Ovary (tissue), 7 donors: ENCODE measurements at regions not wholly inside any gene's neighbourhood (a gene's known extent, or its start where the extent isn't known, plus 50 kb on each side); places are given as distances from the start of the nearest gene placed in this dataset.

Experiments
- DNase-seq, 5 donors: peaks; one replicate each; pipeline ENCODE4 v3.0.0-alpha.2; 2019 to 2020
- H3K27ac ChIP-seq, 2 donors: fragments of 200-600 bp; one replicate each; pipeline versions ENCODE4 v1.5.1 to v1.8.0; 2019 to 2022
- H3K27me3 ChIP-seq: fragments of 200-600 bp; one replicate; pipeline ENCODE4 v1.8.0; 2022
- H3K36me3 ChIP-seq: fragments of 200-600 bp; sonication (generic); one replicate; pipeline ENCODE4 v1.5.1; 2019
- H3K4me1 ChIP-seq: one replicate; pipeline ENCODE4 v1.8.1; 2013; ENCODE audit warnings: mild to moderate bottlenecking, moderate library complexity; ENCODE audit not compliant: insufficient read depth
- H3K4me3 ChIP-seq: fragments of 200-600 bp; sonication (generic); one replicate; pipeline ENCODE4 v1.5.1; 2017
- H3K9me3 ChIP-seq, 2 donors: fragments of 200-600 bp in 1 of 2; sonication (generic) in 1 of 2; one replicate each; pipeline versions ENCODE4 v1.5.1 to v1.8.1; 2013 to 2019; ENCODE audit warnings: mild to moderate bottlenecking in 1 of 2, moderate library complexity in 1 of 2
- EP300 ChIP-seq: sonication (generic); formaldehyde crosslinking; IDR thresholded peaks from one replicate; pipeline ENCODE4 v1.6.1; 2017; ENCODE audit warnings: antibody characterized with exemption
- POLR2A ChIP-seq: fragments of 450-650 bp; IDR thresholded peaks from one replicate; pipeline ENCODE4 v1.6.1; 2017; ENCODE audit warnings: antibody characterized with exemption, mild to moderate bottlenecking, moderate library complexity
- WGBS, 3 donors: extraction: QIAGEN DNeasy Blood & Tissue Kit in 1 of 3; methylation state at CpG; one replicate each; pipeline versions ENCODE4 v1.1.5 to v1.1.7; 2013 to 2017; 5-methylcytosine and 5-hydroxymethylcytosine counted together
- intact Hi-C, 4 donors: fragments of 100-400 bp; cut with DNase I; formaldehyde crosslinking; loops; one replicate each; pipeline versions ENCODE4 v1.11.0 to v1.15.1; 2022 to 2023
- TF ChIP-seq, protein P1 (sequence below), 3 donors: fragments of 450-650 bp in 2 of 3; fragments of 200-600 bp in 1 of 3; IDR thresholded peaks; one replicate each; pipeline versions ENCODE4 v1.5.1 to v1.8.0; 2016 to 2022; ENCODE audit warnings: antibody characterized with exemption in 3 of 3, mild to moderate bottlenecking in 1 of 3
- donor health status: DM: no; HTN: no; CAD: no; lungs with moderate emphysema.
- donor health status: DM: no; HTN: no; CAD: no.
- donor health status: Bipolar disorder and iron deficiency.
- donor health status: DM: no; HTN: no; CAD: no.
- donor health status: DM: yes; HTN: yes; CAD: no.

DNA sequence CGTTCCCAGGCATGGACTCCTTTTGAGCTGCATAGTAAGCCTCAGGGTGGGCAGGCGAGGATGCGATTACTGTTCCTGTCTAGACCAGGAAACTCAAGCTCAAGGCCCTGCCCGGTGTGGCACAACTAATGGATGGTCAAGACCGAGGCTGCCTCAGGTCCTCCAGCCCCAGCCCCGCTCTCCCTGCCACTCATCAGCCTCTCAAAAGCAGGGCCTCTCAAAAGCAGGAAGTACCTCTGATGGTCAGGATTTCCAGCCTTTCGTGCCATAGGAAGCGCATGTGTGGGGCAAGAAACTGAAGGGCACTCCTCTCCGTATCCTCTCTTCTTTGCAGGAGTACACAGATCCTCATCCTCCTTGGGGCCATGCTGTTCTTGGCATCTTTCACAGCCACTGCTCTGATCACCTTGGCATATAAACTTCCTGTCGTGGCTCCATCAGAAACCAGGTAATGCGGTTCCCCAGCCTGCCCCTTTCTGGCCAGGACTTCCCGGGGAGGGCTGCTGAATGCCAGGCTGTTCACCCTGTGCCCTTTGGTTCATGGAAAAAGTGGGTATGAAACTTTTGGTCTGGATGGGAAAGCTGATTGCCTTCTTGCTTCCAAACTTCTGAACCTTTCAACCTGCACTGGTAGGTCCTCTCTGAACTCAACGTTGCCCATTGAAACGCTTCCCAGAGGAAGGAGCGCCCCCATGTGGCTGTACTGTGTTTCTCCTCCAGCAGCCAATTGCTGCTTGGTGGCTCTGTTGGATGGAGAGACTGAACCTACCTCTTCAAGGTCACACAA is 82.8 kb upstream of the SEC11C start:
- no peak overlapping the region for H3K4me3 ChIP-seq
- no peaks in the 10 kb centered on the region for H3K27me3 ChIP-seq
- no peaks in the 10 kb centered on the region for H3K9me3 ChIP-seq
- no peak for TF ChIP-seq POLR2A
- TF ChIP-seq, protein P1, sequence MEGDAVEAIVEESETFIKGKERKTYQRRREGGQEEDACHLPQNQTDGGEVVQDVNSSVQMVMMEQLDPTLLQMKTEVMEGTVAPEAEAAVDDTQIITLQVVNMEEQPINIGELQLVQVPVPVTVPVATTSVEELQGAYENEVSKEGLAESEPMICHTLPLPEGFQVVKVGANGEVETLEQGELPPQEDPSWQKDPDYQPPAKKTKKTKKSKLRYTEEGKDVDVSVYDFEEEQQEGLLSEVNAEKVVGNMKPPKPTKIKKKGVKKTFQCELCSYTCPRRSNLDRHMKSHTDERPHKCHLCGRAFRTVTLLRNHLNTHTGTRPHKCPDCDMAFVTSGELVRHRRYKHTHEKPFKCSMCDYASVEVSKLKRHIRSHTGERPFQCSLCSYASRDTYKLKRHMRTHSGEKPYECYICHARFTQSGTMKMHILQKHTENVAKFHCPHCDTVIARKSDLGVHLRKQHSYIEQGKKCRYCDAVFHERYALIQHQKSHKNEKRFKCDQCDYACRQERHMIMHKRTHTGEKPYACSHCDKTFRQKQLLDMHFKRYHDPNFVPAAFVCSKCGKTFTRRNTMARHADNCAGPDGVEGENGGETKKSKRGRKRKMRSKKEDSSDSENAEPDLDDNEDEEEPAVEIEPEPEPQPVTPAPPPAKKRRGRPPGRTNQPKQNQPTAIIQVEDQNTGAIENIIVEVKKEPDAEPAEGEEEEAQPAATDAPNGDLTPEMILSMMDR (IDR thresholded peaks at IDR 0.05): peak; percentile 59 to 64 (median 62)
- 75 to 79% (median 77%) methylated on average over 15 of the region's 15 CpGs for whole genome bisulfite sequencing, 3 donors
- intact Hi-C loops: loop anchor here (2.0 to 10.0 kb wide), 3 partner anchors 62 to 276 kb away; no protein-coding TSS in a partner anchor
- H3K36me3 ChIP-seq: no peaks in the 10 kb centered on the region
- H3K4me1 ChIP-seq: no peaks in the 10 kb centered on the region
- H3K27ac ChIP-seq: no peak overlapping the region
- DNase-seq: peak; percentile 63 to 83 (median 79)

DNA sequence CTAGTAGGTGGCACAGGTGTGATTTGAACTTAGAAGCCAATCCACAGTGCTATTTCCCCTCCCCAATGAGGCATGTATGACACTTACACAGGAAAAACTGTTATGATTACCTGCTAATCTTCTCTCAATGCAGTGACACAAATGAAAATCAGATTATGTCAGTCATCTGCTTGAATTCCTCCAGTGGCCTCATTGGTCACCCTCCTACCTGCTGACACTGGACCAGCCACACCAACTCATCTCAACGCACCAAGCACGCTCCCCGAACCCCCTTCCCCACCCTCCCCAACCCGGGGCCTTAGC is 82.2 kb upstream of the SEC11C start:
- no peak overlapping the region for H3K4me3 ChIP-seq
- H3K36me3 ChIP-seq: no peaks in the 10 kb centered on the region
- H3K27ac ChIP-seq: no peak overlapping the region
- no peaks in the 10 kb centered on the region for H3K4me1 ChIP-seq
- intact Hi-C loops: loop anchor here (2.0 to 10.0 kb wide), 3 partner anchors 63 to 277 kb away; no protein-coding TSS in a partner anchor
- DNase-seq: no peak
- H3K9me3 ChIP-seq: no peaks in the 10 kb centered on the region
- 82 to 91% (median 82%) methylated on average over 4 of the region's 4 CpGs for WGBS, 3 donors
- TF ChIP-seq, protein P1 (IDR thresholded peaks at IDR 0.05): peak in 1 of 3 donors; percentile 5
- TF ChIP-seq EP300 (no peak), POLR2A (no peak)
- no peaks in the 10 kb centered on the region for H3K27me3 ChIP-seq

DNA sequence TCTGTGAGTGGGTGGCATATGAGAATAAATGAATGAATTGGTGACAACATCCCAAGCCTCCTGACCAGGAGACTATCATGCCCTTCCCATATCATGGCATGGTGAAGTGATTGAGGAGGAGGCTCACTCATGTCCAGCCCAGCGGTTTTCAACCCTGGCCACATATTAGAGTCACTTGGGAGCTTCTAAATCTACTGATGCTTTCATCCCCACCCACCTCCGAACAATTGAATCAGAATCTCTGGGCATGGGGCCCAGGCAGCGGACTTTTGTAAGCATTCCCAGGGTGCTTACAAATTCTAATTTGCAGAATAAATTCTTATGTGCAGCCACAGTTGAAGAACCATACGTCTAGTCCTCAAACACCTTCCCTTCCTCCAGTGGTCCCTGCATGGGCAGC is 81.7 kb upstream of the SEC11C start:
- intact Hi-C loops: loop anchor here (2.0 to 10.0 kb wide), 3 partner anchors 63 to 277 kb away; no protein-coding TSS in a partner anchor
- Histone ChIP-seq H3K9me3 (no peaks in the 10 kb centered on the region), H3K27ac (no peak overlapping the region), H3K4me1 (no peaks in the 10 kb centered on the region), H3K27me3 (no peaks in the 10 kb centered on the region), H3K36me3 (no peaks in the 10 kb centered on the region), H3K4me3 (no peak overlapping the region)
- no peak for DNase-seq
- no peak for TF ChIP-seq POLR2A
- no peak for TF ChIP-seq EP300
- TF ChIP-seq, protein P1 (IDR thresholded peaks at IDR 0.05): no peak
- 23 to 45% (median 42%) methylated on average over 4 of the region's 4 CpGs for WGBS, 3 donors

GRCh38 chr18:59059140-59059539 is 80.5 kb upstream of the SEC11C start:
- Histone ChIP-seq H3K36me3 (no peaks in the 10 kb centered on the region), H3K27ac (no peak overlapping the region), H3K9me3 (no peaks in the 10 kb centered on the region), H3K4me1 (no peaks in the 10 kb centered on the region), H3K27me3 (no peaks in the 10 kb centered on the region), H3K4me3 (no peak overlapping the region)
- no peak for TF ChIP-seq POLR2A
- no peak for TF ChIP-seq EP300
- TF ChIP-seq, protein P1 (IDR thresholded peaks at IDR 0.05): no peak
- intact Hi-C loops: loop anchor here in 3 of 4 donors (5.0 to 10.0 kb wide), 2 partner anchors 64 to 277 kb away; no protein-coding TSS in a partner anchor
- no peak for DNase-seq
- 96 to 99% (median 98%) methylated on average over 4 of the region's 4 CpGs for WGBS, 3 donors
